IgD-negative memory B cell (primary cell): ENCODE measurements at regions not wholly inside any gene's neighbourhood (a gene's known extent, or its start where the extent isn't known, plus 50 kb on each side); places are given as distances from the start of the nearest gene placed in this dataset.

Experiments
- H3K27ac Mint-ChIP-seq, 3 donors: one replicate each; pipeline ENCODE4 v1.8.0; 2020 to 2022; ENCODE audit warnings: mild to moderate bottlenecking in 3 of 3, mixed read lengths in 3 of 3, moderate library complexity in 1 of 3
- H3K27me3 Mint-ChIP-seq: one replicate; pipeline ENCODE4 v1.8.0; 2021; ENCODE audit warnings: mixed read lengths
- H3K36me3 Mint-ChIP-seq: one replicate; pipeline ENCODE4 v1.8.0; 2020; ENCODE audit warnings: mild to moderate bottlenecking, mixed read lengths
- H3K4me1 Mint-ChIP-seq, 3 donors: one replicate each; pipeline ENCODE4 v1.8.0; 2020 to 2022; ENCODE audit warnings: mixed read lengths in 3 of 3, mild to moderate bottlenecking in 1 of 3
- H3K4me3 Mint-ChIP-seq, 4 donors: one replicate each; pipeline ENCODE4 v1.8.0; 2020 to 2022; ENCODE audit warnings: mild to moderate bottlenecking in 4 of 4, mixed read lengths in 4 of 4, moderate library complexity in 3 of 4
- H3K9me3 Mint-ChIP-seq, 3 donors: one replicate each; pipeline ENCODE4 v1.8.0; 2020 to 2021; ENCODE audit warnings: mixed read lengths in 3 of 3, mild to moderate bottlenecking in 1 of 3

DNA sequence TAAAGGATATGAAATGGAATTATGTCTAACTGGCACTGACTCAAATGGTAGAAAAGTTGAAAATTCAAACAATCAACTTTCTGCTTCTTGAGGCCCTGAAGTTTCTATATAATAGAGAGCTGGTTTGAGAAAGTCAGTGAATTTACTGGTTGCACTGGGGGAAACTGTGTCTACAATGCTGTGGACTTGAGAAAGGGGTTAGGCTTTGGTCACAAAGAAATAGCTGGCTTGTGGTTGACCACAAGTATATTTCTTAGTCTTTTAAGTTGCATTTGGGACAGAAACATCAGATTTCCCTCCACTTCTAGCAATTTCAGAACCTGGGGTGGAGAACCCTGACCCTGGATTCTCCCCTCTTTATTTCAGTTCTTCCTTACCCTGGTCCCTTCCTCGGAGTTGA, 192.6 kb upstream of the ACTBL2 start:
- Mint-ChIP-seq H3K4me1 (no peaks in the 10 kb centered on the region), H3K9me3 (peaks cover 0 to 4% (median 0%) of the 10 kb centered on the region in 3 donors)

DNA sequence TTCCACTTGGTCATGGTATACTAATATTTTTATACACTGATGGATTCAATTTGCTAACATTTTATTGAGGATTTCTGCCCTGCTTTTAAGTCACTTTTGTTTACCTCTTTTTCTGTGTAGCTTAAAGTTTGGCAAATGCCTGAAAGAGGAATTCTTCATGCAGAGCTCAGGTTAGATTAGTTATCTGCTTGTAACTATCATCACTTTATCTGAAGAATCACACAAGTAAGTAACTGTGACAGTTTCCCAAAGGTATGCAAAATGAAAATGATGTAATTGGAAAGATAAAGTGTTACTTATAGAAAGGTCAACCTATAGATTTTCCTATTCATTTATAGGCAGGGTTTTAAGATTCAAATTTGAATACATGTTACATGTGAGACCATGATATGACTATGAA, 188.8 kb upstream of the ACTBL2 start:
- peaks cover 9% of the 10 kb centered on the region for H3K27me3 Mint-ChIP-seq
- H3K27ac Mint-ChIP-seq = no peak overlapping the region
- H3K4me3 Mint-ChIP-seq = no peak overlapping the region
- H3K36me3 Mint-ChIP-seq = no peaks in the 10 kb centered on the region
- no peaks in the 10 kb centered on the region for H3K4me1 Mint-ChIP-seq
- H3K9me3 Mint-ChIP-seq = peaks cover 0 to 2% (median 0%) of the 10 kb centered on the region in 3 donors

More for the DNA sequence above, 192.6 kb upstream of the ACTBL2 start:
- Mint-ChIP-seq H3K27me3 (peaks cover 9% of the 10 kb centered on the region), H3K4me3 (no peak overlapping the region), H3K27ac (no peak overlapping the region), H3K36me3 (no peaks in the 10 kb centered on the region)

DNA sequence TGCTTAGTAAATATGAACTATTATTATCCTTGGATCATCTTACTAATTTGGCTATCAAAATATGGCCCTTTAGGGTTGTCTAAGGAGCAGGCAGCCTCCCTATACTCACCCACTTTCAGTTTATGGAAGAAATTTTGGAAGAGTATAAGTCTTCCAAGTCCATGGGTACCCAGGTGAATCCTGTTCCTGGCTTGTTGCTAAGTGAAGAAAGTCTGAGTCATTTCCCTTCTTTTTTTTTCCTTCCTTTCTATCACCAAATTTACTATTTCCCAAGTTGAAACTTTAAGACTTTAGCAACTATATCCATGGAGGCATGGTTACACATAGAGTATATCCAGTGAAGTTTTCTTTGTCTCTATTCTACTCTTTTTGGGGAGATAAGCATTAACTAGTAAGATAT, 184.0 kb upstream of the ACTBL2 start:
- Mint-ChIP-seq H3K36me3 (no peaks in the 10 kb centered on the region), H3K4me1 (no peaks in the 10 kb centered on the region), H3K27ac (no peak overlapping the region), H3K4me3 (no peak overlapping the region), H3K27me3 (peaks cover 6% of the 10 kb centered on the region), H3K9me3 (no peaks in the 10 kb centered on the region)

DNA sequence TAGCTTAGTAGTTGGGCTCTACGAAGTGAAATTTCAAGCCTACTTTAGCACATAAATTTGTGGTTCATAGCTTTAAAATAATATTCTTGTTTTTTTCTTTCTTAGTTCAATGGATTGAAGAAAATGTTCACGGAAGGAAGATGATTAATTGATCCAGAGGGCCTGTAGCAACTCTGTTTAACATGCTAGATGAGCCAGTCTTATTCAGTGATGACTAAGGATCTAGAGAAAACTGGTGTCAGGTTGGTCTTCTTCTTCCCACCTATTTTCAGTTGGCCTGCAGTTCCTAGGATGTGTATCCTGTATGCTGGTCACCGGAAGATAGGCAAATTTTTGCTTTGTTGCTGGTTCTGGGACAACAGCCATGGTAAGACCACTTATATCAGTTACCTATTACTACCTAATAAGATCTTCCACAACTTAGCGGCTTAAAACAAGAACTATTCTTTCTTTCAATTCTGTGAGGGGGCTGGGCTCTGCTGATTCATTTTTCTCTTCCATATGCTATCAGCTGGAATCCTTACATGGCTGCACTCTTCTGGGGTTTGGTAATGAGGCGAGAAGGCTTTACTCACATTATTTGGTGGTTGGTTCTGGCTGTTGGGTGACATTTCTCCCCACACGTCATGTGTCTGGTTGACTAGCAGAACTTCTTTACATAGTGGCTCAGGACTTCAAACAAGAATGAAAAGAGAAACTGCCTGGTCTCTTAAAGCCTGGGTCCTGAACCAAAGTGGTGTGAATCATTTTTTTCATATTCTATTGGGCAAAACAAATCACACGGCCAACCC, 182.7 kb upstream of the ACTBL2 start:
- no peak overlapping the region for H3K27ac Mint-ChIP-seq
- H3K27me3 Mint-ChIP-seq = peaks cover 7% of the 10 kb centered on the region
- no peaks in the 10 kb centered on the region for H3K9me3 Mint-ChIP-seq
- no peak overlapping the region for H3K4me3 Mint-ChIP-seq
- no peaks in the 10 kb centered on the region for H3K36me3 Mint-ChIP-seq
- no peaks in the 10 kb centered on the region for H3K4me1 Mint-ChIP-seq

DNA sequence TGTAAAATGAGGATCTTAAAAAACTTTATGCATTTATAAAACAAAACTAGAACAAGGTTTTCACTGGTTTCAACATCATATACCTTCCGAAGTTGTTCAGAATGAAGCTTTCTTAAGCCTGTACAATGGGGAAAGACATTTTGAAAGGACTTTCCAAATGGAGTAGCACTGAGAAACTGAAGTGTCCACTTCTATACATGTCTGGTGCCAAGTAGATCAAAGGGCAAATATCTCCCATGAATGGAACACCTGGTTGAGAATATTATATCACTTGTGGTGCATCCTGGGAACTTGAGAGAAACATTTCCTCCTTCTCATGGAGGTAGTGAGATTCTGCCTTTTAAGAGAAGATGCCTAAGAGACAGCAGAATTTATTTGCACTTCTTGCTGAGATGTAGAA, 182.1 kb upstream of the ACTBL2 start:
- no peak overlapping the region for H3K4me3 Mint-ChIP-seq
- no peaks in the 10 kb centered on the region for H3K9me3 Mint-ChIP-seq
- H3K4me1 Mint-ChIP-seq = no peaks in the 10 kb centered on the region
- no peak overlapping the region for H3K27ac Mint-ChIP-seq
- peaks cover 7% of the 10 kb centered on the region for H3K27me3 Mint-ChIP-seq
- no peaks in the 10 kb centered on the region for H3K36me3 Mint-ChIP-seq

DNA sequence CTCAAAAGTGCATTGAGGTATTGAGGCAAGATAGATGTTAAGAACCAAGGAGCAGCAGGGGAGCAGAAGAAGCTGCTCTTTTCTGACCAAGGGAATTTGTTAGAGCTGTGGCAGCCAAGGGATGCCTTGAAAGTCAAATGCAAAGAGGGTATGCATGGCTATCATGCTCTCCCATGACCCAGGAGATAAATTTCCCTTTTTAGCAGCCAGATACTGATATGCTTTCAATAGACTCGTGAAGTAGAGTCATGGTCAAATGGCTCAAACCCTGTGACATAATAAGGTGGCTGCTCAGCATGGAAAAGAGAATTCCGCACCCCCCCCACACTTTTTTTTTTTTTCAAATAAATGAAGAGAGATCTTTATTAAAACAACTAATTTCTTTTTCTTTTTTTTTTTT, 180.9 kb upstream of the ACTBL2 start:
- H3K36me3 Mint-ChIP-seq = no peaks in the 10 kb centered on the region
- H3K4me3 Mint-ChIP-seq = no peak overlapping the region
- H3K27ac Mint-ChIP-seq = no peak overlapping the region
- H3K9me3 Mint-ChIP-seq = no peaks in the 10 kb centered on the region
- H3K27me3 Mint-ChIP-seq = peaks cover 7% of the 10 kb centered on the region
- H3K4me1 Mint-ChIP-seq = no peaks in the 10 kb centered on the region

DNA sequence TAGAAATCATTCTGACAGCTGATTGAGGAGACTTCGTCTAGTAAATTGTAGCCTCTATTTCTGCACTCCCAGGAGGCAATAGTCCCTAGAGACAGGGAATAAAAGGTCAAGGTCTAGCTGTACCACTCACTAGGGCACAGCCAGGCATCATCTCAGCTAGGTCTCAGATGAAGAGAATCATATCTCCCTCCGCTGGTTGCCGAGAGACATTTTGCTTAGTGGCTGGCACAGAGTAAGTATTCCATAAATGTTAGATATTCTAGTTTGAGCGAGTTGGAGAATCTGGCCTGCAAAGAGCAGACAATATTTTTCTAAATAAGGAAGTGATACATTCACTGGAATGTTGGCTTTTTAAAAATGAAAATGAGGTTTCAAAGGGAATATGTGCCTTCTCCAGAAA, 180.4 kb upstream of the ACTBL2 start:
- H3K4me3 Mint-ChIP-seq = no peak overlapping the region
- H3K27me3 Mint-ChIP-seq = peaks cover 7% of the 10 kb centered on the region
- H3K36me3 Mint-ChIP-seq = no peaks in the 10 kb centered on the region
- H3K9me3 Mint-ChIP-seq = no peaks in the 10 kb centered on the region
- H3K27ac Mint-ChIP-seq = no peak overlapping the region
- no peaks in the 10 kb centered on the region for H3K4me1 Mint-ChIP-seq

DNA sequence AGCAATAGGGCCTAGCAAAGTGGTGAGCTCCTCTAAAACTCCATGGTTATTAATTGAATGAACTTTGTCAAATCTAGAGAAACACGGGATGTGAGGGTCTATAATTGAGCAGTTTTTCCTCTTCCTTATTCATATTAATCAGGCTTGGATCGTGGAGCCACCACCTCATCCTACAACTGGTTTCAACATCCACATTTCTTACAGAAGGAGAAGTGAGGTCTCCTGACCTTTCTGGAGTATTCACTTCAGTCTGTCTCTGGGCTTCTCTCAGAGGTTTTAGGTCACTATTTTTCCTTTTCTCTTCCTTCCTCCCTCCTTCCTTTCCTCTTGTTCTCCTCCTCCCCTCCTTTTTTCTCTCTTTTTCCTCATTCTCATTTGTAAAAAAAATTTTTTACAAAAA, 177.3 kb upstream of the ACTBL2 start:
- H3K4me3 Mint-ChIP-seq = no peak overlapping the region
- H3K36me3 Mint-ChIP-seq = no peaks in the 10 kb centered on the region

DNA sequence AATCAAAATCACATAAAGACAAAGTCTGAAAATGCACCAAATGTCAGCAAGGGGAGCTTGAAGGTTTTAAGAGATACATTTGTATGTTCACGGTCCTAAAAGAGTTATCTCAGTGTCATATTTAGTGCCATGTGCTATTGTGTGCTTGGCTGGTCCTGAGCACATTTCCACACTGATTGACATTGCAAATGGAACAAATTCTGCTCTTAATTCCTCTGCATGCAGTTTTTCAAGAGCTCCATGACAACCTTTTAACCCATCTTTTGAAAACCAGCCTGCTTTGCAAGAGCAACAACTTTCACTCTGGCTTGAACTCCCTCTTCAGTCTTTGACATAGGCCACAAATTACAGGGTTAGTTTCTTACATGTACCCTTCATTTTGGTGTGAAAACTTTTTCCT, 175.4 kb upstream of the ACTBL2 start:
- Mint-ChIP-seq H3K27me3 (peaks cover 3% of the 10 kb centered on the region), H3K9me3 (no peaks in the 10 kb centered on the region), H3K4me1 (no peaks in the 10 kb centered on the region), H3K36me3 (no peaks in the 10 kb centered on the region), H3K4me3 (no peak overlapping the region), H3K27ac (no peak overlapping the region)

More for the DNA sequence above, 177.3 kb upstream of the ACTBL2 start:
- no peaks in the 10 kb centered on the region for H3K9me3 Mint-ChIP-seq
- no peak overlapping the region for H3K27ac Mint-ChIP-seq
- H3K27me3 Mint-ChIP-seq = peaks cover 5% of the 10 kb centered on the region
- H3K4me1 Mint-ChIP-seq = no peaks in the 10 kb centered on the region

DNA sequence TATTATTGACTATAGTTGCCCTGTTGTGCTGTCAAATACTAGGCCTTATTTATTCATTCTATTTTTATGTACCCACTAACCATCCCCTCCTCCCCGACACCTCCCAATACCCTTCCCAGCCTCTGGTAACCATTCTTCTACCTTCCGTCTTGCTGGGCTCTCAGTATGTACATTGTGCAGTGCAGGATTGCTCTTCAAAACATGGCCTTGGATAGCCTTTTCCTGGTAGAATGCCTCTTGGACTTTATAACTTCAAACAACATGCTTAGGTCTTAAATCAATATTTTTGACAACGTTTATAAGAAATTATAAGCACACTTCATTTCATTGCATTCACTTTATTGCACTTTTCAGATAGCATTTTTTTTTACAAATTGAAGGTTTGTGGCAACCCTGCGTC, 172.6 kb upstream of the ACTBL2 start:
- Mint-ChIP-seq H3K27ac (peak overlapping the region in 1 of 3 donors; percentile 53), H3K4me1 (no peaks in the 10 kb centered on the region), H3K4me3 (no peak overlapping the region), H3K27me3 (peaks cover 3% of the 10 kb centered on the region), H3K36me3 (no peaks in the 10 kb centered on the region), H3K9me3 (no peaks in the 10 kb centered on the region)

DNA sequence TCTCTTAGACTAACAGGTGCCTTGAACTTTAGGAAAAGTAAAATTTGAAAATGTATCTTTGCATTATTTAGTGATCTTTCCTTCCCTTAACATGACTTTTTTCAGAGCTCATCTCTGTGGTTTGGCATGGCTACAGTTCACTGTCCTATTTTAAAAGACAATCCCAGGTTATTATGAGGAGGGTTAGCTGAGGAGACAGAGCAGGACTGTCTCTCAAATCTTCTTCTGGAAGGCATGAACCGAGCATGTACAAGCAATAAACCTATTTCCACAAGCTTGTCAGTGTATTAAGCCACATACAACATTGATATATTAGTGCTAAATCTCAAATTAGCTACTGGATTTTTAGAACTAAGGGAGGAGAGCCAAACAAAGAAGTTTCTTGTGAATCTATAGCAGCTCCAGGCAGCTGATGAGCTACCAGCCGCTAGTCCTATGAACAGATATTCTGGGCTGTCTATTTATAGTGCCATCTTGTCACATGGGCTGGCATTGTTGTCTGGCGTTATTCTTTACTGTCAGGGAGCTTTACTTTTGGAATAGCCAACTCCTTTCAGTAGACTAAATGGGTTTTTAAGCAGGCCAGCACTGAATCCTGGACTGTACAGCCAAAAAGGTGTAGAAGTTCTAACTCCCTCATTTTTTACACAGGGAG, 171.2 kb upstream of the ACTBL2 start:
- no peaks in the 10 kb centered on the region for H3K4me1 Mint-ChIP-seq
- H3K9me3 Mint-ChIP-seq = no peaks in the 10 kb centered on the region
- no peak overlapping the region for H3K4me3 Mint-ChIP-seq
- no peaks in the 10 kb centered on the region for H3K36me3 Mint-ChIP-seq
- H3K27me3 Mint-ChIP-seq = peaks cover 6% of the 10 kb centered on the region
- H3K27ac Mint-ChIP-seq = no peak overlapping the region

DNA sequence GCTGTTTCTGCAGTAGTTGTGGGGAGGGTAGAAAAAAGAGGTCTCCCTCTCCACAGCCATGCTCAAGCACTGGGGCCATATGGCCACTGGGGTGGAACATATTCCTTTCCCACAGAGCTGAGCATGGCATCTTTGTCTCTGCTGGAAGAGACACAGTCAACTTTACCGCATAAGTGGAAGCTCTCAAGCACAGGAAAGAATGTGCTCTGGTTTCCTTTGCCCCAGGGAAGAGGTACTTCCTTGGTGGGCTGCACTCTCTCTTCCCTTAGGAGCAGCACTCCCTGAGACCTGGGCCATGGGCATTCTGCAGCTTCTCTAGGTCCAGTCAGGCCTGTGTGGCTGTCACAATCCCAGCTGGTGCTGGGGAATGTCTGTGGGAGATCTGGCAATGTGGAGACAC, 168.5 kb upstream of the ACTBL2 start:
- Mint-ChIP-seq H3K36me3 (no peaks in the 10 kb centered on the region), H3K4me3 (no peak overlapping the region), H3K27ac (no peak overlapping the region), H3K27me3 (peaks cover 6% of the 10 kb centered on the region), H3K9me3 (peaks cover 0 to 3% (median 2%) of the 10 kb centered on the region in 3 donors), H3K4me1 (no peaks in the 10 kb centered on the region)

DNA sequence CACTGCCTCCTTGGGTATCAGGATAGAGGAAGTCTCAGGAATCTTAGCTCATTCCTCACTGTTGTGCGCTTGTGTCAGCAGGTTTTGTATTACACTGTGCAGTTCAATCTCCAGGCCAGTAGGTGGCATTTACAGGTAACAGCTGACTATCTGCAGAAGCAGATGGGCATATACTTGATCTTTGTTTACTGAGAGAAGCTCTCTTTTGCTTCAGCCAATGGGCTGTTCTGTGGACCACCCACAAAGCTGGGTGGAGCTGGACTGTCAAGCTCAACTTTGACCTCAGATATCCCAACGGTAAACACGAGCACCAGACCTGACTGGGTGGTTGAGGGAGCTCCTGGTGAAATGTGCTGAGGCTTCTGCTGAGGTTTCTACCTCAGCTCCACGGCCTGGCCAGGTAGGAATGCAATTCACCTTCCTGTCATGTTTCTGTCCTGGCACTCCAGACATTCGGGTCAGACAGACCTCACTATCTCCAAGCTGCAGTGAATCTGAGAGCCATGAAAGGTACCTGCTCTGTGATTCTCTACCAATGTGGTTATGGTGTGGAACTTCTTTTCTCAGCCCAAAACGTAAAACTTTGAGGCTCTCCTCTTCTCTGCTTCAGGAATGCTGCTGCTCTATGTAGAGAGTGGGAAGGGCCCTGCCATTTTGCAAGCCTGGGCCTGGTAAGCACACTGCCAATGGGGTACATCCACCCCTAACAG, 167.9 kb upstream of the ACTBL2 start:
- H3K4me3 Mint-ChIP-seq = no peak overlapping the region
- no peaks in the 10 kb centered on the region for H3K4me1 Mint-ChIP-seq
- H3K27me3 Mint-ChIP-seq = peaks cover 4% of the 10 kb centered on the region
- H3K27ac Mint-ChIP-seq = no peak overlapping the region
- H3K36me3 Mint-ChIP-seq = no peaks in the 10 kb centered on the region
- H3K9me3 Mint-ChIP-seq = peaks cover 0 to 3% (median 2%) of the 10 kb centered on the region in 3 donors

DNA sequence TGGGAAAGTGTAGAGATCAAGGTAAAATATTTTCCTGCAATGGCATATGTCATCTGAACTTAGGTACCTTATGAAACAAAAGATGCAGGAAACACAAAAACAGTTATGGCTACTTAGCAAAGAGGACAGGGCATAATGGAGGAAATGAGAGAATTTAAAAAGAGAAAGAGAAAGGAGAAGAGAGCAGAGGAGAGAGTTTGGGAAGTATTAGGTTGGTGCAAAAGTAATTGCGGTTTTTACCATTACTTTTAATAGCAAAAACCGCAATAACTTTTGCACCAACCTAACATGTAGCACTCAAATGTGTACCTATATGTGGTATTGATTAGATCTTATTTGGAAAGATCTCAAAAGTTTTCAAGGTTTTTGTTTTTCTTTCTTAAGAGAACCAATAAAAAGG, 160.1 kb upstream of the ACTBL2 start:
- Mint-ChIP-seq H3K9me3 (peaks cover 0 to 1% (median 1%) of the 10 kb centered on the region in 3 donors), H3K4me1 (no peaks in the 10 kb centered on the region), H3K27me3 (no peaks in the 10 kb centered on the region), H3K4me3 (no peak overlapping the region), H3K27ac (no peak overlapping the region), H3K36me3 (no peaks in the 10 kb centered on the region)

DNA sequence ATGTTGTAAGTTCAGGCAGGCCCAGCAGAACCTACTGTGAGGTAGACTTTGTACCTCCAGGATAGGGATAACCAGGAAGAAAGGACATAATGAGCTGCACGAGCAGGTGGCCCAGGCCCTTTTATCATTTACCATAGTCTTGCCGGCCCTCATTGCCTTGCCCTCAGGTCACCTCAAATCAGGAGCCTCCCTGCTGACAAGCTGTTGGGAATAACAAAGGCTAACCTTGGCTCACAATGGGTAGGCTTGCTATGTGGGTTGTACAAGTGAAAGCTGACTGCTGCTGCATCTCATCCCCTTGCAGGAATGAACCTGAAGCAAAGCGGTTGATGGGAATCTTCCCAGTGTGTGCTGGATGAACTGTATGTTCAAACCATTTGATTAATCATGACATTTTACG, 159.5 kb upstream of the ACTBL2 start:
- Mint-ChIP-seq H3K36me3 (no peaks in the 10 kb centered on the region), H3K9me3 (peaks cover 0 to 1% (median 1%) of the 10 kb centered on the region in 3 donors), H3K27ac (no peak overlapping the region), H3K27me3 (no peaks in the 10 kb centered on the region), H3K4me1 (no peaks in the 10 kb centered on the region), H3K4me3 (peak overlapping the region in 1 of 4 donors; percentile 39)
